ENCODE measurements at regions not wholly inside any gene's neighbourhood (a gene's known extent, or its start where the extent isn't known, plus 50 kb on each side); places are given as distances from the start of the nearest gene placed in this dataset.
"Not testable (repeated sequence)": the region's sequence is repeated elsewhere in the genome, so short reads cannot be mapped to it uniquely, and the experiment has no call there.

DNA sequence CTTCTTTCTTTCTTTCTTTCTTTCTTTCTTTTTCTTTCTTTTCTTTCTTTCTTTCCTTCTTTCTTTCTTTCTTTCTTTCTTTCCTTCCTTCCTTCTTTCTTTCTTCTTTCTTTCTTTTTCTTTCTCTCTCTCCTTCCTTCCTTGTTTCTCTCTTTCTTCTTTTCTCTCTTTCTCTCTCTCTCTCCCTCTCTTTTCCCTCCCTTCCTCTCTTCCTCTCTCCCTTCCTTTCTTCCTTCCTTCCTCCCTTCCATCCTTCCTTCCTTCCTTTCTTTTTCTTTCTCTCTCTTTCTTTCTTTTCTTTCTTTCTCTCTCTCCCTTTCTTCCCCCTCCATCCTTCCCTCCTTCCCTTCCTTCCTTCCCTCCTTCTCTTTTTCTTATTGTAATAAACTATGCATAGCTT lies 105.5 kb downstream of the ZBTB18 start:
- in situ Hi-C loops (cut with MboI; ENCODE audit: low sequenced_read_pairs) = not testable (repeated sequence)

DNA sequence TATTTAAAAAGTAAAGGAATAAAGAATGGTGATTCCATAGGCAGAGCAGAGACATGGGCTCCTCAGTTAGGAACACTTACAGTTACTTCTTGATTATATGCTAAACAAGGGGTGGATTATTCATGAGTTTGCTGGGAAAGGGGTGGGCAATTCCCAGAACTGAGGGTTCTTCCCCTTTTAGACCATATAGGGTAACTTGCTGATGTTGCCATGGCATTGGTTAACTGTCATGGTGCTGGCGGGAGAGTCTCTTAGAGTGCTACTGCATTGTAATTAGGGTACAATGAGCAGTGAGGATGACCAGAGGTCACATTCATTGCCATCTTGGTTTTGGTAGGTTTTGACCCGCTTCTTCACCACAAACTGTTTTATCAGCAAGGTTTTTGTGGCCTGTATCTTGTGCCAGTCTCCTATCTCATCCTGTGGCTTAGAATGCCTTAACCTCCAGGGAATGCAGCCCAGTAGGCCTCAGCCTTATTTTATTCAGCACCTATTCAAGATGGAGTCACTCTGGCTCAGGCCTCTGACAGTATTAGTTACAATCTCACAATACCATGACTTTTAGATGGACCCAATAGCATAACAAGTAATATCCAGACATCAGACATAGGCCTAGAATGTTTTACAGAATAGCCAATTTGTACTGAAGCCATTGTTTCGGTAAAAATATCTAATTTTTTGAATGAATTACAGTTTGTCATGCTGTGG lies 106.8 kb downstream of the ZBTB18 start:
- in situ Hi-C loops (cut with MboI; ENCODE audit: low sequenced_read_pairs) = no loop called here

DNA sequence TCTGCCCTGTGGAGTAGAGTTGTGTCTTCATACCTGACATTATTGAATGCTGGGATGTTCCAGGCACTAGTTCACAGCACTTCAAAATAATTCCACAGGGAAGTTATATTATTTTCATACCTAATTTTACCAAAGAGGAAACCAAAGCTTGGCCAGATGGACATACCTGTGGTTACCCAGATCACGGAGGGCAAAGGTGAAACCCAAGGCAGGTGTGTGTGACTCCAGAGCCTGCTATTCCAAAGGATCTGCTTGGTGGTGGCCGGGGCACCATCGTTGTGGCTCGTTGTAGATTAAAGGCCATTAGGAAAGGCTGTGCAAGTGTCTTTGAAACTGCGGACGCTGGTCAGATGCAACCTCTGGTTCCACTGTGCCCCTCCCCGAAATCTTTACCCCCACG lies 108.6 kb downstream of the ZBTB18 start:
- in situ Hi-C loops (cut with MboI; ENCODE audit: low sequenced_read_pairs) = no loop called here

DNA sequence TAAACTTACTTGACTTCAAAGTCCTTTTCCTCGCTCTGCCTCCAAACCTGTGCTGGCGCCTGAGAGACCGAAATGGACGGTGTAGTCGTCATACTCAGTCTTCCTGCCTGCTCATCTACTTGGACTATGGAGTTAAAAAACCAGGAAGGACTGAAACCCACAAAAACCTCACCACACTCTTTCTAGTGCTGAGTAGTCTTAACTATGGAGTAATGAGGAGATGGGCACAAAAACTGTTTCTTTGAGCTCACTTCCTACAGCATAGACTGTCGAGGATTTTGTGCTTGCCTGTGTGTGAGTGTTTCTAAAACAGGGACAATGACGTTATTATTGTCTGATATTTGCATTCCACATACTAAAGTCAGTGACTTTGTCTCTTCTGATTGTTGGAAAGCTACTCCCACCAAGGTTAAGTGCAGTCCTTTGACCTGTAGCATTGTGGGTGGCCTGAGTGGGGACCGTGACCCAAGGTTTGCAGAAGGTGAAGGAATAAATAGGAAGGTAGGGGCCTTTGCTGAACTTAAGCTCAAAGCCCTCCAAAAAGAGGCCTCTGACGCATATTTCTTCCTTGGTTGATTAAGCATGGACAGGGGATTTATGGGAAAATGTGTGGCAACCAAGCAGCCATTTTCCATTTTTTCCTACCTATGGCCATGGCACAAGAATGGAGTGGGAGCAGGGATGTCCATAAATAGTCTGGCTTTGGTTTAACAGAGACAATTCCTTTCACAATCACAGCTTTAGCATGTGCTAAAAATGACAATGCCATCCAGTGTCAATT lies 109.6 kb downstream of the ZBTB18 start:
- in situ Hi-C loops (cut with MboI; ENCODE audit: low sequenced_read_pairs) = no loop called here

DNA sequence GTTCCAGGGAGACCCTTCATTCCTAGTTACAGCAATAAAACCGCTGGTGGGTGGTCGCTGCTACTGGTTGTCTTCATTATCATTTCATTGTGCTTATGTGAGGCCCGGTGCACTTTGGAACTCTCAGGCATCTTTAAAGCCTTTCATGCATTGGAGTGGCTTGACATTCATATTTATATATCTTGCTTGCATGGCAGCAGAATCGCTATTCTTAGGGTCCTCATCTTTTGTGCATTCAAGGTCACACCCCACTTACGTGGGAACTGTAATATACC lies 110.1 kb downstream of the ZBTB18 start:
- in situ Hi-C loops (cut with MboI; ENCODE audit: low sequenced_read_pairs) = no loop called here

DNA sequence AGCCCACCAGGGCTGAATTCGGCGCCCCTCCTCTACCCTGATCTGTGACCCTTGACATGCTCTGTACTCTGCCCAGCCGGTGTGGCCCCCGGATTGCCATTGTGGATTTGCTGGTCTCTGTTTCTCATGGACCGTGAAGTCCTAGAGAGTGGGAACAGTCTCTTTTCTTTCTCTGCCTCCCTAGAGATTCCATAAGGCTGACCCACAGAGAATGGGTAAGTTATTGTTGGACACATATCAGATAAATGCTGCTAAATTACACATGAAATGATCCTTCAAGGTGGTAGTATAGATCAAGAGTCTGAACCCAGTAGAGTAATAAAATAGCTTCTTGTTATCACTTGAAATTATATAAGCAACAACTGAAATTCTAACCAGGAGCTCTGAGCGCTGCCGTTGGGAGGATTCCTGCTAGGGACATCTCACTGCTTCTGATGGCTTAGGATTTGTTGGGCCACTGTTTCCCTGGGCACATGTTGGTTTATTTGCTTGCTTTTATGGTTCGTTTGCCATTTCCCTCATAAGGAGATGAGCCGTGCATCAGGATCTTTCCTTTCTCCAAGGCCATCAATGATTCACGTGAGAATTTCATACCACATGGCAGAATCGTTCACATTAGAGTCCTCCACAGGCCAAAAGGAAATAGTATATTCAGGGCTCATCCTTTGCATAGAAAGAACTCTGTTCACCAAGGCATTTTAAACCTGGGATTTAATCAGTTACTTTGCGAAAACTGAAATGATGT lies 111.9 kb downstream of the ZBTB18 start:
- in situ Hi-C loops (cut with MboI; ENCODE audit: low sequenced_read_pairs) = no loop called here

DNA sequence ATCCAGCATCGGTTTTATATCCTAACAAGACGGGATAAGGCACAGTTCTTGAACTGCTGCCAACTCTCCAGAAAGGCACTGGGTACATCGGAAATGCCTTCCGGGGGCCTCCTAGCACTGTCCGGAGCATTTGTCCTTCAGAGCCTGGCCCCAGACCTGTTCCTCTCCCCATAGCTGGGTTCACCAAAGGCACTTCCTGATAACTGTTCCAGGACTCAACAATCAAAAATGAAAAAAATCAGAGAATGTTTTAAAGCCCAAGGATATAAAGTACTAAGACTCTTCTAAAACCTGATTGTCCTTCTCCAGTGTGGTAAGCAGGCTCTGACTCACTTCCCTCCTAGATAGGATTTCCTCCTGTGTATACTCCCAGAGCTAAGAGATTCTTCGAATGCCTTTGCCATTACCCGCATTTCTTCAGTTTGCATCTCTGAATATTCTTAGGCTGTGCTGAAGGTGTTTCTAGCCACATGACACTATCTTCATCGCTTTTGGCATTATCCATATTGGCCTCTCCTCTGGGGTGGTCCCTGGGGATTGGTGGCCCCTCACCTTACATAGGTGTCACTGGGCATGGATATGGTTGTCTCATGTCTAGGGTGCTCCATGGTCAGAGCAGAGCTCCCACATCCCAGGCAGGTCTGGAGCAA lies 112.9 kb downstream of the ZBTB18 start:
- in situ Hi-C loops (cut with MboI; ENCODE audit: low sequenced_read_pairs) = no loop called here

DNA sequence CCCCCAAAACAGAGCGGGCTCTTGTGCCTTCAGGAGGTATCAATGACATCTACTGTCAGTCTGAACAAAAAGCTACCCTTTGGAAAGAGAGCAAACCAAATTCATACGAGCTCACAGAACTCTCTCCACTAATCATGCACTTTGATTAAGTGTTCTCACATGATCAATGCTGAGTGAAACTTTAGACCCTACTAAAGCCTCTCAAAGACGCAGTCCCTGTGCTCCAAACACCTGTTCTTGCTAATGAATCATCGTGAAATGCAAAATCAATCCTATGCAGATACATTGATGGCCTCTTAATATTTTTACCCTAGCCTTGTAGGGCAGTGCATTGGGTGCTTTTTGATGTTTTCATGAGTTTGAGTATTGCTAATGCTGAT lies 113.4 kb downstream of the ZBTB18 start:
- in situ Hi-C loops (cut with MboI; ENCODE audit: low sequenced_read_pairs) = no loop called here

DNA sequence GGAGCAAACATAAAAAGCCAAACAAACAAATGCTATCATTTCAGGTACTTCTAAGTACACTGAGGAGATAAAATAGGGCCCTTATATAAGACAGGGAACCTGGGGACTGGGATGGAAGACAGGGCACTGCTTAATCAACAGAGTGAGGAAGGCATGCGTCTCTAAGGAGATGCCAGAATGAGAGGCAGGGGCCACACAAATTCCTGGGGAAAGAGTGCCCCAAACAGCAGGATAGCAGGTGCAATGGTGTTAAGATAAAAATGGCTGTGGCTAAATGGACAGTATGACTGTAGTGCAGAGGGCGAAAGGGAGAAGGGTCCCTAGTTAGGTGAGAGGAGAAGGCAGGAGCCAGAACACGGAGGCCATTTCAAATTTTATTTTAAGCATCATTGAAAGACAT lies 113.9 kb downstream of the ZBTB18 start:
- in situ Hi-C loops (cut with MboI; ENCODE audit: low sequenced_read_pairs) = no loop called here

DNA sequence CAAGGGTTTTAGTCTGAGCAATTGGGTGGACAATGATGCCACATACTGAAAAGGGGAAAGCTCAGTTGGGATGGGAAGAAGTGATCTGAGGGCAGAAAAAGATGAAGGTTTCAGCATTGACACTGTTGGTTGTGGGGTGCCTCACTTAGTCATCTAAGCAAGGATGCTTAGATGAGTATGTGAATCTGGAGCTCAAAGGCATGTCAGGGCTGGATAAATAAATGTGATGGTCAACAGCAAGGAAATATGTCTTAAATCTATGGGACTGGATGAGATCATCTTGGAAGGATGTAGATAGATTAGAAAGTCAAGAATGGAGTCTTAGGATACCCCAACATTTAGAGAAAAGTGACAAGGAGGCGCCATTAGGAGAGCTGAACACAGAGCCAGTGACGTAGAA lies 114.6 kb downstream of the ZBTB18 start:
- in situ Hi-C loops (cut with MboI; ENCODE audit: low sequenced_read_pairs) = no loop called here

DNA sequence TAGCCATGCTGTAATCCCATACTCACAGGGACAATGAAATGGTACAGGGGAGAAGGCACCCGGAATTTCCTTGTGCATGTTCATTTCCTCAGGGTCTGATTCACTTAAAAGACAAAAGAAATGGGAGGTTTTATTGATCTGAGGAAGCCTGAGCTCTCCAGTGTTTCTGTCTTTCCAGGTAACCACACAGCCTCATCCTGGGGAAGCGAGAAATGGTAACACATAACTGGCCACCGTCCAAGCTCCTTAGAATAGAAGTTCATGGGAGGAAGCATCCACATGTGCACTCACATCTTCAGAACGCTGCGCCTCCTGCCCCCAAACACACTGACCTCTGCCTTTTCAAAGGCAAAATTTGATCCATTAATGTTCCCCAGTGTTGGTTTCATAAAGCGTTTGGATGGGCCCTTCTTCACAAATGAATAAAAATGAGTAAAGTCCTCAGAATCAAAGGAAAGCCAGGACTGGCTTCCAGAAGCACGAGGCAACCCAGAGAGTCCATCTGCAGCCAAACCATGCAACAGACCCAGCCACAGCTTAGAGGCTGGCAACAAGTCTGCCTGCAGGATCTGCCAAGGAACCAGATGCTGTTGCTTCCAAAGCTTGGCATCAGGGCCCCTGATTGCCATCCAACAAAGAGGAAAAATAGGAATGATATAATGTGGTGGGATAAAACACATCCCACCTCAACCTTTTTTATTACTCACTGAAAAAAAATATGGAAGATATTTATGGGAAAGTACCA lies 120.3 kb downstream of the ZBTB18 start:
- in situ Hi-C loops (cut with MboI; ENCODE audit: low sequenced_read_pairs) = no loop called here

DNA sequence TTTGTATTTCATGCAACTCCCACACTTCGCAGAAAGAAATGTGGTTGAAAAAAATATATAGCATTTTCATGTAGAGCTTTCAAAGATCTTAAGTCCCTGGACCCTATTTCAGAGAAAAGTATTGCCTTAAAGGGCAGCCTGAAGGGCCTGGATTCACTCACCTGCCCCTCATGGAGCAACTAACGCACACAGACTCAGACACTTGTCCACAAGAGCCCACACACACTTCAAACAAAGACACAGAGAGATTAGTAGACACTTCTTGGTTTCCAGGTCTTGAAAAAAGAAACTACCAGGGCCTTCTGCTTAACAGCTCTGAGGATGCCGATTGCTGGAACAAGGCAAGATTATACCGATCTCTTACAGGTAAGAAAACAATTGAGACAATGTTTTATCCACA lies 122.2 kb downstream of the ZBTB18 start:
- in situ Hi-C loops (cut with MboI; ENCODE audit: low sequenced_read_pairs) = no loop called here

DNA sequence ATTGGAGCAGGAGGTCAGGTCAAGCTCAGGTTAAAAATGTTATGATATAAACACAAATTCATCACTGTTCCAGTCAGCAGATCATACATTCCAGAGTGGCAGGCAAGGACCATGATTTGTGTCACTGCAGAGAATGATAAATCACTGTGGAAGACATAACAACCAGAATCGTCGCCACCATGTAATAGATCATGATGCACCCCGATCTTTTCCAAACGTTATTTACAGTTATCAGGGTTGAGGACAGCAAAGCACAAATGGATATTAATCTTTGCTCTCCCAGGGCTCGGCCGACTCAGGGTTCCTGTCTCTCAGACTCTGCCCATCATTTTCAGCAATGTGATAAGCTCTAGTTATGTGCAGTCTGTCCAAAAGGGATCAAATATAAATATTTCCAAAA lies 122.7 kb downstream of the ZBTB18 start:
- in situ Hi-C loops (cut with MboI; ENCODE audit: low sequenced_read_pairs) = no loop called here

DNA sequence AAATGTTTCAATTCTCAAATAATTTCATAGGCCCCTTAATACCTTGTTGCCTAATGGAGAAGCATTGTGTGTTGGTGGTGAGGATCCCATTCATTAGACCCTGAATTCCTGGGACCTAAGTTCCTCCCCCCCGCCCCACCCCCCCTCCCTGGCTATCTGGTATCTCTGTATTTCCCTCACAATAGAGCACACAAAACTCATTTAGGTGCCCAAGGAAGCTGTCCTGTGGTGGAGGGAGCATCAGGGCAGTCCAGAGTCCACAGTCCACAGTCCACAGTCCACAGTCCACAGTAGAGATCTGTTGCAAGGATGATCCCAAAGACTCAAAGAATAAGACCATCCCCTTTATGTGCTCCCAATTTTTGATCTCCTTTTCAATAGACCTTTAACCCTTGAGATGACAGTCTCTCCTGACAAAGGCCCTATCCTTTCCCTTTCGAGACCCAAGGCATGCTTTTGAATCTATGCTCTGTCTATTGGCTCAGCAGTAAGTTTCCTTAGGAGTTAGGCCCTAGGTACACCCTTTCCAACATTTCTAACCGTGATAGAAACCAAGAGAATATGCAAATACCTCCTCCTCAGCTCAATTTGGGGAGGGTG lies 123.9 kb downstream of the ZBTB18 start:
- in situ Hi-C loops (cut with MboI; ENCODE audit: low sequenced_read_pairs) = no loop called here

DNA sequence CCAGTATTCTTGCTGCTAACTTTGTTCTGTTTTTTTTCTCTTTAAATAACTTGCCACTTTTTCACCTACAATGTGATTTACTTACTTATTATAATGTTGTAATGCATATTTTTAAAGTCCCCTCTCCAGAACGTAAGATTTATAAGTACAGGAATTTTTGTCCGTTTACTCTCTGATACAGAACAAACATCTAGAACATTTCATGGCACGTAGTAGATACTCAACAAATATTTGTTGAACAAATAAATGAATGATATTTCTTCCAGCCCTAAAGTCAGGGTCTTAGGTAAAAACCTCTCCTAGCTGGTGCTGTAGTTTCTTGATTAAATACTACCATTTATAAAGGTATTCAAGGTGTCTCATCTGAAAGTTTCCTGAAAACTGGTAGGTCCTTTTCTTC lies 125.1 kb downstream of the ZBTB18 start:
- in situ Hi-C loops (cut with MboI; ENCODE audit: low sequenced_read_pairs) = no loop called here

DNA sequence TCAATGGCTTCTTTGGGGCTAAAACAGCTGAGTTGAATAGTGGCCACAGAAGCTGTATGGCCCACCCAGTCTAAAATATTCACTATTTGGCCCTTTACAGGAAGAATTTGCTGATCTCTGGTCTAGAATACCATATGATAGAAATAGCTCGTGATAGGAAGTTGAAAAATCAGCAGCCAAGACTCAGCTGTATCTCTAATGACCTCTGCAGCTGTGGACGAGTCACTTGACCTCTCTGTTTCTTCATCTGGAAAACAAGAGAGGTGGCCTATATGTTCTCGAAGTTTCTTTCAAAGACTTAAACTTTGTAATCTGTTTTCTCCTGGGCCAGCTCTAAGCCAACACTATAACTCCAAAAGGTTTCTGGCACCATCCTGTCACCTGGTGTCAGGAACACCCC lies 129.2 kb downstream of the ZBTB18 start:
- in situ Hi-C loops (cut with MboI; ENCODE audit: low sequenced_read_pairs) = no loop called here

DNA sequence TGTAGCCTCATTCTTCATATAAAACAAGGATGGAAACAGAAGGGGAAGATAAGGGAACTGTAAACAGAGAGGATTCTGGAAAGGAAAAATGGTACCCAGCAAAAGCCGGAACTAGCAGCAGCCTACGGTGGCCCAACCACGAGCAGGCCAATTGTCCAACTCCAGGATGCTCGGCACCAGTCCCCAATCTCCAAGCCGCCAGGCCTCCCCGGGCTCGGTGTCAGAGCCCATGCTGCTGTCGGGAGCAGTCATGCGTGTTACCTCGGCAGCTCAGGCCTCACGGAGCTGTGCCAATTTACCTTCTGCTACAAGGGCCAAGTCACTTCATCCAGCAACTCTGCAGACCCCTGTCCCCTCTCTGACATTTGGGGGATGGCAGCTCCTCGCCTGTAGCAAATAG lies 130.8 kb downstream of the ZBTB18 start:
- in situ Hi-C loops (cut with MboI; ENCODE audit: low sequenced_read_pairs) = no loop called here

DNA sequence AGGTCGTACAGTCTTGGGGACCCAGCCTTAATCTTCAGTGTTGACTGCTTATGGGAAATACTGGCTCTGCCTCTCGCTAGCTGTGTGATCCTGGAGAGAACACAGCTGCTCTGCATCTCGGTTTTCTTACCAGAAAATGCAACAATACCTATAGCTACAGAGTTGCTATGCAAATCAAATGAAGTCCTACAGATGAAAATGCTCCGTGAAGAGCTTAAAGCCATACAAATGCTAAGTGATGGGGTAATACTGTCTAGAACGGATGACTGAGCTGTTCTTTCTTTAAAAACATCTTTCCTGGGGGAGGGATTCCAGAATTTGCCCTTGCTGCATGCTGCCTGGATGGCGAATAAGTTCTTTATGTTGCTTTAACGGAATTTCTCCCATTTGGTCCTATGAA lies 132.0 kb downstream of the ZBTB18 start:
- in situ Hi-C loops (cut with MboI; ENCODE audit: low sequenced_read_pairs) = no loop called here

DNA sequence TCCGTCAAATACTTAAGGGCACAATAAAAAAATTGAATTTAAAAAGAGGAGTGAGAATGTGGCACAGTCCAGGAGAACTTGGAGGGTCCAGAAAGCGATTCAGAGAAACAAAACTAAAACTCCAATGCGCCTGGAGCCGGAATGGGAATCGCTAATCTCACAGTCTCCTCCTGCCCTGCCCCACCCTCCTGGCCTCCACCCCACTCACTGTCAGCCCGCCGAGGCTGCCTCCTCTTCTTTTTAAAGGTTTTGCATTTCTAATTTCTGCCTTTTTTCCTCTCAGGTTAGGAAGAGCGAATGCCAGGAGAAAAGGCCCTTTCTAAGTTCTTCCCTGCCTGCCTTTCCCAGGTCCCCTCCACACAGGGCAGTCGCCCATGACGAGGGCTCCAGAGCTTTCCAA lies 135.3 kb downstream of the ZBTB18 start:
- in situ Hi-C loops (cut with MboI; ENCODE audit: low sequenced_read_pairs) = no loop called here

DNA sequence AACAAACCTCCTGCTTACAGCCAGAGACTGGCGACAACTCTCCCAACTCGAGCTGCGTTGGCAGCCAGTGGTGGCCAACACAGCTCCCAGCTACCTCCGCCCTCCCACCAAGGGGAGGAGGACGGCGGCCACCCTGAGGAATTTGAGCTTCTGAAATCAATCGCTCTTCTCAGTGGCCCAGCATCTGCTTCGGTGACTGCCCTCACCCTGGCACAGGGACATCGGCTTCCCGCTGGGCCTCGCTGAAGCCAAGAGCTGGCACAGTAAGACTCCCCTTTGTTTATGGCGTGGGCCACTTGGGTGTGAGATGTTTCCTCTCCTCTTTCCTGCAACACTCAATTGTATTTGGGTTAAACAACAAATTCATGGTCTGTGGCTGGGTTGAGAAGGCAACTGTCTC lies 136.2 kb downstream of the ZBTB18 start:
- in situ Hi-C loops (cut with MboI; ENCODE audit: low sequenced_read_pairs) = no loop called here

DNA sequence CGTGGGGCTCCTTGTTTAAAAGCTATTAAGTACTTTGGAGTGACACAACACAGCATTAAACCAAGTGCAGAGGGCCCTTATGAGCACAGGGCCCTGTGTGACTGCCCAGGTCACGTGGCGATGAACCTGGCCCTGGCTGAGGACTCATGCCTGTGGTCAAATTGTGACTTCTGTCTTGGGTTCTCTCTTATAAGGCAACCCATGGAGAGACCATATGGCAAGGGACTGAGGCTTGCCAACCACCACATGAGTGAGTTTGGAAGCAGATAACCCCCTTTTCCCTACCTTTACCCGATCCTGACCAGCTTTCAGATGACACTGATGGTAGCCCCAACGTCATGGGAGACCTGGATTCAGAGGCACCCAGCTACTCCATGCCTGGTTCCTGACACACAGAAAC lies 140.5 kb downstream of the ZBTB18 start:
- in situ Hi-C loops (cut with MboI; ENCODE audit: low sequenced_read_pairs) = no loop called here
